Neural crest cell (in vitro differentiated cells): ENCODE measurements at regions not wholly inside any gene's neighbourhood (a gene's known extent, or its start where the extent isn't known, plus 50 kb on each side); places are given as distances from the start of the nearest gene placed in this dataset.

Experiments
- DNase-seq: peaks from one replicate; pipeline ENCODE4 v3.0.0; 2021; ENCODE audit warnings: low read depth, mixed read lengths, low spot score
- H3K27ac Mint-ChIP-seq: one replicate; pipeline ENCODE4 v1.8.0; 2021; ENCODE audit warnings: mild to moderate bottlenecking, mixed read lengths; ENCODE audit not compliant: unreplicated experiment
- H3K27me3 Mint-ChIP-seq: 2 replicates; pipeline ENCODE4 v1.8.0; 2021; ENCODE audit warnings: low read depth, mild to moderate bottlenecking, mixed read lengths
- H3K36me3 Mint-ChIP-seq: 2 replicates; pipeline ENCODE4 v1.8.0; 2021; ENCODE audit warnings: low read depth, mild to moderate bottlenecking, mixed read lengths
- H3K4me1 Mint-ChIP-seq: 2 replicates; pipeline ENCODE4 v1.8.0; 2021; ENCODE audit warnings: mixed read lengths
- H3K4me3 Mint-ChIP-seq: one replicate; pipeline ENCODE4 v1.8.0; 2021; ENCODE audit warnings: mild to moderate bottlenecking, mixed read lengths
- H3K9me3 Mint-ChIP-seq: 2 replicates; pipeline ENCODE4 v1.8.0; 2021; ENCODE audit warnings: mixed read lengths
- TF ChIP-seq, protein P1 (sequence below): fragments of 200-600 bp; sonication (generic); conservative IDR thresholded peaks from 2 replicates; pipeline ENCODE4 v1.5.0; 2021; ENCODE audit warnings: antibody characterized with exemption, mild to moderate bottlenecking

DNA sequence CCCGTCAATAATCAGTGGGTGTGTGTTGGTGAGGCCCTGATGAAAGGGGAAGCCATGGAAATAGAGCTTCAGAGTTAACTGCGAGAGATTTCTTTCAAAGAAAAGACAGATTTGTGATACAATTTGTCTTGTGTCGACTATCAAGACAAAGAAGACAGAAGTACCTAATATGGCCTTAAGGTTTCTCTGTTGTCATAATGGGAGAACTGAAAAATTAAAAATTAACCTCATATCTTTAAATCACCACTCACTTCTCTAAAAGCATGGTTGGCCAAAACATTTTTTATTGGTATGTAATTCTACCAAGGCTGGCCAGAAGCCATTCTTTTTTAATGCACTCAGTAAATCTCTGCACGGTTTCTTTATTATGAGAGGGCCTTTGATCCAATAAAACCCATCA, 282.9 kb upstream of the WWC1 start:
- Mint-ChIP-seq H3K36me3 (no peaks in the 10 kb centered on the region), H3K27ac (no peak overlapping the region), H3K9me3 (no peaks in the 10 kb centered on the region), H3K4me3 (no peak overlapping the region), H3K4me1 (peaks cover under 1% of the 10 kb centered on the region), H3K27me3 (no peaks in the 10 kb centered on the region)
- TF ChIP-seq, protein P1, sequence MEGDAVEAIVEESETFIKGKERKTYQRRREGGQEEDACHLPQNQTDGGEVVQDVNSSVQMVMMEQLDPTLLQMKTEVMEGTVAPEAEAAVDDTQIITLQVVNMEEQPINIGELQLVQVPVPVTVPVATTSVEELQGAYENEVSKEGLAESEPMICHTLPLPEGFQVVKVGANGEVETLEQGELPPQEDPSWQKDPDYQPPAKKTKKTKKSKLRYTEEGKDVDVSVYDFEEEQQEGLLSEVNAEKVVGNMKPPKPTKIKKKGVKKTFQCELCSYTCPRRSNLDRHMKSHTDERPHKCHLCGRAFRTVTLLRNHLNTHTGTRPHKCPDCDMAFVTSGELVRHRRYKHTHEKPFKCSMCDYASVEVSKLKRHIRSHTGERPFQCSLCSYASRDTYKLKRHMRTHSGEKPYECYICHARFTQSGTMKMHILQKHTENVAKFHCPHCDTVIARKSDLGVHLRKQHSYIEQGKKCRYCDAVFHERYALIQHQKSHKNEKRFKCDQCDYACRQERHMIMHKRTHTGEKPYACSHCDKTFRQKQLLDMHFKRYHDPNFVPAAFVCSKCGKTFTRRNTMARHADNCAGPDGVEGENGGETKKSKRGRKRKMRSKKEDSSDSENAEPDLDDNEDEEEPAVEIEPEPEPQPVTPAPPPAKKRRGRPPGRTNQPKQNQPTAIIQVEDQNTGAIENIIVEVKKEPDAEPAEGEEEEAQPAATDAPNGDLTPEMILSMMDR, result no peak
- DNase-seq, result no peak

DNA sequence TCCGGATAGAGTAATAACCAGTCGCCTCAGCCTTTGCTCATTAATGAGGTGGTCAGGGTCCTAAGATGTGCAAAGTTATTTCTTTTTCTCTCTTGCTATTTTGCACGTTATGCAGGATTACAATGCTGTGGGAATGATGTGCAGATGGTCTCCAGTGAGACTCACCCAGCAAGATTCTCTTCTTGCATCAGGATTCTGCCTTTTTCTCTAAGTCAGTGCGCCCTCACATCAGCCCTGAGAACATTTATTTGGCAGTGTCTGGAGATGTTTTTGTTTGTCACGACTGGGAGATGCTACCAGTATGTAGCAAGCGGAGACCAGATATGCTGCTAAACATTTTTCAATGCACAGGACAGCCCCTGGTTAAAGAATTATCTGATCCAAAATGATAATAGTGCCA, 280.3 kb upstream of the WWC1 start:
- DNase-seq, result no peak
- no peak overlapping the region for H3K27ac Mint-ChIP-seq
- H3K27me3 Mint-ChIP-seq, result no peaks in the 10 kb centered on the region
- peaks cover 5% of the 10 kb centered on the region for H3K4me1 Mint-ChIP-seq
- TF ChIP-seq, protein P1, result no peak
- no peak overlapping the region for H3K4me3 Mint-ChIP-seq
- H3K36me3 Mint-ChIP-seq, result no peaks in the 10 kb centered on the region
- no peaks in the 10 kb centered on the region for H3K9me3 Mint-ChIP-seq

DNA sequence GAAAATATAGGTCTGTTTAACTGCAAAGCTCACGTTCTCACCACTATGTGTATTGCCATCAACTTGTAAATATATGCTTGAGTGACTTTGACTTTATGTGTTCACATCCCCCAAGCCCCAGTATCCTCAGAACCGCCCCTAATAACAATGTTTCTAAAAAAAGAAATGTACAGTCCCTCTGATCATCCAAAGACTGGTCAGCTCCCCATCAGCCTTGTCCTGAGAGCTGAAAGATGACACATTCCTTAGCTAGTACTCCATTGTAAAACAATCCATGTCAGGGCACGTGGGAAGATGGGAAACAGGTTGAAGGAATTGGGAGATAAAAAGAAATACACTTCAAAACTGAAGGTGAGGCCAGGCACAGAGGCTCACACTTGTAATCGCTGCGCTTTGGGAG, 279.4 kb upstream of the WWC1 start:
- H3K36me3 Mint-ChIP-seq, result no peaks in the 10 kb centered on the region
- H3K9me3 Mint-ChIP-seq, result no peaks in the 10 kb centered on the region
- TF ChIP-seq, protein P1, result no peak
- no peak for DNase-seq
- H3K27ac Mint-ChIP-seq, result no peak overlapping the region
- peaks cover 5% of the 10 kb centered on the region for H3K4me1 Mint-ChIP-seq
- no peak overlapping the region for H3K4me3 Mint-ChIP-seq
- H3K27me3 Mint-ChIP-seq, result peaks cover under 1% of the 10 kb centered on the region

DNA sequence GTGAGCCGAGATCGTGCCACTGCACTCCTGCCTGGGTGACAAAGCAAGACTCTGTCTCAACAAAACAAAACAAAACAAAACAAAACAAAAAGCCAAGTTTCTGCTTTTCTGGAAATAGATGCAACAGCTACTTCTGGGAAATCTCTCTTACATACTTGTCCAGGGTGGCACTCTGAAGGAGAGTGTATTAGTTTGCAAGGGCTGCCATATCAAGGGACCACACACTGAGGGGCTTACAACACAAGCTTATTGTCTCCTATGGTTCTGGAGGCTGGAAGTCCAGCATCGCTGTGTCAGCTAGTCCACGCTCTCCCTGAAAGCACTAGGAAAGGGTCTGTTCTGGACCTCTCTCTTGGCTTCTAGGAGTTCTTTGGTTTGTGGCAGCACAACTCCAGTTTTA, 277.9 kb upstream of the WWC1 start:
- H3K27ac Mint-ChIP-seq, result peak overlapping the region; percentile 23

DNA sequence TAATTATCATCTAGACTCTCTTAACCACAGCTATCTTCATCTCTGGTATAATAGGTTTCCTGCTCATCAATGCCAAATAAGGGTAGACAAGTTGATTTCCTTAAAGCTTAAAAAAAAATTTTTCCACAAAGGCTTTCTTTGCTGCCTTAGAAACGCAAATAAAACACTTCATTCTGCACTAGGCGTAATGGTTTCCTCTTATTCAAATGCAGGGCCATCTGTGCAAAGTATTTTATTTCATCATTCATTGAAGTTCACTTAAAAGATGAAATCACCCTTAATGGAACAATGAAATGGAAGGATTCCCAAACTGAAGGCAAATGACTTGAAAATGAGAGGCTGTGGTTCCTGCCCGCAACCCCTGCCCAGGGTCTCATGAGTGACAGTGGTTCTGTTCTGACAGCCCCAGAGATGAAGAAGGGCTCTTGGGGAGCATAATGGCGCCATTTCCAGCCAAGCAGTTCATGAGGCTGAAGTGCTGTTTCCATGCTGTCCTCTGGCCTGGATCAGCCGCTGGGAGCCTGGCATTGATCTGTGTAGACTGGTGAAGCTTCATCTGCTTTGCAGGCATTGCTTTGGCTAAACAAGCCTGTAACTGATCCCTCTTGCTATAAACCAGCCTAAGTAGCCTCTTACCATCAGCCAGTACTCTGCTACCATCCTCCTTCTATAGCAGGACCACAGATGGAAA, 276.9 kb upstream of the WWC1 start:
- DNase-seq, result no peak
- no peaks in the 10 kb centered on the region for H3K9me3 Mint-ChIP-seq
- no peak overlapping the region for H3K4me3 Mint-ChIP-seq

More for the DNA sequence above, 277.9 kb upstream of the WWC1 start:
- peaks cover 5% of the 10 kb centered on the region for H3K4me1 Mint-ChIP-seq
- H3K9me3 Mint-ChIP-seq, result no peaks in the 10 kb centered on the region
- H3K36me3 Mint-ChIP-seq, result no peaks in the 10 kb centered on the region
- TF ChIP-seq, protein P1, result no peak
- H3K27me3 Mint-ChIP-seq, result peaks cover 2% of the 10 kb centered on the region
- no peak for DNase-seq
- H3K4me3 Mint-ChIP-seq, result no peak overlapping the region

More for the DNA sequence above, 276.9 kb upstream of the WWC1 start:
- Mint-ChIP-seq H3K27me3 (peaks cover 2% of the 10 kb centered on the region), H3K4me1 (peaks cover 5% of the 10 kb centered on the region), H3K27ac (no peak overlapping the region), H3K36me3 (no peaks in the 10 kb centered on the region)
- TF ChIP-seq, protein P1, result no peak
